ENCODE measurements at regions not wholly inside any gene's neighbourhood (a gene's known extent, or its start where the extent isn't known, plus 50 kb on each side); places are given as distances from the start of the nearest gene placed in this dataset.
A peak's percentile ranks its signal among the peaks of the same experiment; 100 is the strongest.

- TF ChIP-seq REST (IDR thresholded peaks at IDR 0.05; ENCODE audit: low read depth, low read length) (no peak), NFIC (IDR thresholded peaks at IDR 0.05; ENCODE audit: borderline replicate concordance) (no peak), TCF12 (IDR thresholded peaks at IDR 0.05) (no peak), RFX5 (IDR thresholded peaks at IDR 0.05; ENCODE audit: low read length) (no peak)
- DNase-seq, result no peak
- Histone ChIP-seq H3K4me1 (ENCODE audit: control insufficient read depth in 1 of 2, insufficient read depth in 2 of 2, low read depth in 1 of 2, low read length in 1 of 2) (peaks cover 14 to 19% of the 10 kb centered on the region in 2 experiments; a peak in 3 of 4 replicates), H3K9ac (no peak overlapping the region; the same call in 1 of the 2 replicates), H3K9me2 (no peaks in the 10 kb centered on the region), H3K79me2 (ENCODE audit: insufficient read depth) (peaks cover 93% of the 10 kb centered on the region), H3K9me3 (no peaks in the 10 kb centered on the region), H3K4me2 (peak overlapping the region; percentile 68), H4K20me1 (ENCODE audit: insufficient read depth) (no peaks in the 10 kb centered on the region), H3K27ac (ENCODE audit: low read depth in 2 of 2, low read length in 1 of 2) (peak overlapping the region; percentile 39 to 93), H3K27me3 (ENCODE audit: insufficient read depth) (no peaks in the 10 kb centered on the region), H2AFZ (ENCODE audit: low read depth) (no peak overlapping the region; the same call in 1 of the 2 replicates), H3K4me3 (ENCODE audit: low read depth in 2 of 2, low read length in 1 of 2) (no peak overlapping the region), H3K36me3 (replicated peaks in 1 of 2; ENCODE audit: control insufficient read depth in 1 of 2, insufficient read depth in 2 of 2, low read length in 1 of 2) (peaks cover 0 to 13% of the 10 kb centered on the region in 2 experiments), H3F3A (replicated peaks; ENCODE audit: insufficient read depth) (peaks cover 56% of the 10 kb centered on the region)
- ChIA-PET CTCF (interaction anchor here (1.0 kb wide), 2 partner anchors 19 to 435 kb away, joined by 3 read pairs; no protein-coding TSS in a partner anchor), POLR2A (no interaction called here)
- 82% methylated on average over 1 of the region's 1 CpG for WGBS (ENCODE audit: low lambda C conversion rate)
Observed at GRCh38 chr1:98032958-98033357, 112.1 kb upstream of the DPYD start.

GRCh38 chr1:98030976-98031375 is 110.1 kb upstream of the DPYD start:
- no peak for DNase-seq
- Histone ChIP-seq H3K4me1 (ENCODE audit: control insufficient read depth in 1 of 2, insufficient read depth in 2 of 2, low read depth in 1 of 2, low read length in 1 of 2) (peaks cover 13 to 22% of the 10 kb centered on the region in 2 experiments; a peak in 3 of 4 replicates), H3K9me2 (no peaks in the 10 kb centered on the region), H3K27me3 (ENCODE audit: insufficient read depth) (no peaks in the 10 kb centered on the region), H3K36me3 (replicated peaks in 1 of 2; ENCODE audit: control insufficient read depth in 1 of 2, insufficient read depth in 2 of 2, low read length in 1 of 2) (peaks cover 0 to 8% of the 10 kb centered on the region in 2 experiments), H4K20me1 (ENCODE audit: insufficient read depth) (no peaks in the 10 kb centered on the region), H2AFZ (ENCODE audit: low read depth) (peak overlapping the region; percentile 2; the same call in 1 of the 2 replicates), H3K4me3 (ENCODE audit: low read depth in 2 of 2, low read length in 1 of 2) (peak overlapping the region; percentile 27 to 31; a peak in 2 of 4 replicates), H3F3A (replicated peaks; ENCODE audit: insufficient read depth) (peaks cover 51% of the 10 kb centered on the region), H3K9ac (peak overlapping the region; percentile 79), H3K9me3 (no peaks in the 10 kb centered on the region), H3K4me2 (peak overlapping the region; percentile 68), H3K27ac (ENCODE audit: low read depth in 2 of 2, low read length in 1 of 2) (peak overlapping the region; percentile 79 to 93; a peak in 3 of 4 replicates), H3K79me2 (ENCODE audit: insufficient read depth) (peaks cover 91% of the 10 kb centered on the region)
- WGBS (ENCODE audit: low lambda C conversion rate), result 5% methylated on average over 3 of the region's 3 CpGs
- POLR2A ChIA-PET, result no interaction called here
- TF ChIP-seq GABPA (IDR thresholded peaks at IDR 0.05; ENCODE audit: low read depth) (no peak), EP300 (IDR thresholded peaks at IDR 0.05; ENCODE audit: borderline replicate concordance in 1 of 2, low read depth in 1 of 2, low read length in 1 of 2) (no peak), YY1 (IDR thresholded peaks at IDR 0.05; ENCODE audit: low read depth) (no peak), CTCF (IDR thresholded peaks at IDR 0.05) (no peak), RCOR1 (IDR thresholded peaks at IDR 0.05; ENCODE audit: low read length) (no peak), MXI1 (IDR thresholded peaks at IDR 0.05; ENCODE audit: low read depth, low read length) (no peak), SIN3A (IDR thresholded peaks at IDR 0.05; ENCODE audit: borderline replicate concordance, low read depth, low read length) (no peak), FOXM1 (IDR thresholded peaks at IDR 0.05; ENCODE audit: low read depth) (no peak), FOSL2 (IDR thresholded peaks at IDR 0.05; ENCODE audit: borderline replicate concordance, low read depth) (no peak)
- CTCF ChIA-PET, result no interaction called here
